ENCODE measurements at regions not wholly inside any gene's neighbourhood (a gene's known extent, or its start where the extent isn't known, plus 50 kb on each side); places are given as distances from the start of the nearest gene placed in this dataset.

DNA sequence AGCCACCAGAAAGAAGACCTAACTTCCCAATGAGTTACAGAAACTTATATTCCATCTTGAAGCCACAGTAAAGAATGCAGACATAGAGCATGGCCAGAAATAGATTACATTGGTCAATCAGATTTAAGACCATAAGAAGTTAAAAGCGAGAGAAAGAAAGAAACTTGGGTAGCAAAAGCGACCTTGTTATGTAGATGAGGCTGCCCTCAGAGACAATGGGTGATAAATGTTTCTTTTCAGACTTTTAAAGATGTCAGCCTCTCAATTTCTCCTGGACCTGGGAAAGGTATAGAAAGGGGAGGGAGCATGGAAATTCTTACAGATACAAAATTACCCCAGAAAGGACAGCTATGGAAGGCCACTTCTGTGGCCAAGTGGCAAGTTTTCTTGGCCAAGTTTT lies 732.6 kb upstream of the LUZP2 start:
- H3K36me3 ChIP-seq: no peaks in the 10 kb centered on the region
- H3K27me3 ChIP-seq: no peaks in the 10 kb centered on the region
- no peak for TF ChIP-seq POLR2A (IDR thresholded peaks at IDR 0.05)
- TF ChIP-seq, protein P1, sequence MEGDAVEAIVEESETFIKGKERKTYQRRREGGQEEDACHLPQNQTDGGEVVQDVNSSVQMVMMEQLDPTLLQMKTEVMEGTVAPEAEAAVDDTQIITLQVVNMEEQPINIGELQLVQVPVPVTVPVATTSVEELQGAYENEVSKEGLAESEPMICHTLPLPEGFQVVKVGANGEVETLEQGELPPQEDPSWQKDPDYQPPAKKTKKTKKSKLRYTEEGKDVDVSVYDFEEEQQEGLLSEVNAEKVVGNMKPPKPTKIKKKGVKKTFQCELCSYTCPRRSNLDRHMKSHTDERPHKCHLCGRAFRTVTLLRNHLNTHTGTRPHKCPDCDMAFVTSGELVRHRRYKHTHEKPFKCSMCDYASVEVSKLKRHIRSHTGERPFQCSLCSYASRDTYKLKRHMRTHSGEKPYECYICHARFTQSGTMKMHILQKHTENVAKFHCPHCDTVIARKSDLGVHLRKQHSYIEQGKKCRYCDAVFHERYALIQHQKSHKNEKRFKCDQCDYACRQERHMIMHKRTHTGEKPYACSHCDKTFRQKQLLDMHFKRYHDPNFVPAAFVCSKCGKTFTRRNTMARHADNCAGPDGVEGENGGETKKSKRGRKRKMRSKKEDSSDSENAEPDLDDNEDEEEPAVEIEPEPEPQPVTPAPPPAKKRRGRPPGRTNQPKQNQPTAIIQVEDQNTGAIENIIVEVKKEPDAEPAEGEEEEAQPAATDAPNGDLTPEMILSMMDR (IDR thresholded peaks at IDR 0.05): no peak
- no peaks in the 10 kb centered on the region for H3K4me1 ChIP-seq
- H3K4me3 ChIP-seq: no peak overlapping the region
- DNase-seq: no peak
- H3K27ac ChIP-seq: no peak overlapping the region
- no peaks in the 10 kb centered on the region for H3K9me3 ChIP-seq

DNA sequence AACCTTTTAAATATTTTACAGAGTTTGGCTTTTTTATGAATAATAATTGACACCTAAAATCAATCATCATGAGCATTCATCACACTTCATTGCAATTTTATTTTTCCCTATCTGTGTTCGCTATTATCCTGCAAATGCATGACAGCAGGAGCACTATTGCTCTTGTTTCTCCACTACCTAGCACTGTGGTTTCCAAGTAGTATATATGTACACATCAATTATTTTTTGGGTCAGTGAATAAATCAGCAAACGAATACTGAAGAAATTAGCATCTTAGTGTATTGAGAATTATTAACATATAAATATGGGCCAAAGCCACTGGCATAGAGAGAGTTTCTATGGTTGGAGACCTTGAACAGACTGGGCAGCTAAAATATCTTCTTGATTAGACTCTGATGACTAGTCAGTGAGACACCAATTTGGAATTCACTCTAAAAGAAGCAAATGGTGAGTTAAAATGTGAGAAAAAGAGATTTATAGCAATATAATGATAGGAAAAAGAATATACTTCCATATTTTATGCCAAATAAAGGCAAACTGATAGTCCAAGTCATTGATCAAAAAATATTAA lies 731.1 kb upstream of the LUZP2 start:
- DNase-seq: no peak

DNA sequence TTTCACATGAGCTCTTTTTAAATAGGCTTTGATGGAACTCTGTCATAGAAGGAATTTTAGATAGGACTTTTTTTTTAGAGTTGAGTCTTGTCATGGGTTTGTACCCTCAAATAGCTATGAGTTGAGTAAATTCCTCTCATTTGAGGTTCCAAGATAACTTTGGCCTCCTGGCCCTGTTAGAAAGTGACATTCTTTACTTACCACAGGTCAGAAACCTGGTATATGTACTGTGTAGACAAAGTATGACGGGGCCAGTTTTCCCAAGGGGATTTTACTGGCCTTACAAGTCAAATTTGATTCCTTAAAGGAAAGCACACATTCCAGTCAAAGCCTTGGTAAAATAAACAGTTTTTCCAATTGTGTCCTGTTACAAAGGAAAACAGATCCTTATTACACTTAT lies 729.3 kb upstream of the LUZP2 start:
- Histone ChIP-seq H3K27ac (no peak overlapping the region), H3K36me3 (no peaks in the 10 kb centered on the region), H3K9me3 (no peaks in the 10 kb centered on the region), H3K27me3 (no peaks in the 10 kb centered on the region), H3K4me1 (no peaks in the 10 kb centered on the region), H3K4me3 (no peak overlapping the region)
- DNase-seq: no peak
- TF ChIP-seq POLR2A (IDR thresholded peaks at IDR 0.05): no peak
- TF ChIP-seq, protein P1 (IDR thresholded peaks at IDR 0.05): no peak

More for the DNA sequence above, 731.1 kb upstream of the LUZP2 start:
- Histone ChIP-seq H3K4me1 (no peaks in the 10 kb centered on the region), H3K4me3 (no peak overlapping the region), H3K27me3 (no peaks in the 10 kb centered on the region), H3K36me3 (no peaks in the 10 kb centered on the region), H3K9me3 (no peaks in the 10 kb centered on the region), H3K27ac (no peak overlapping the region)
- no peak for TF ChIP-seq POLR2A (IDR thresholded peaks at IDR 0.05)
- TF ChIP-seq, protein P1 (IDR thresholded peaks at IDR 0.05): no peak

DNA sequence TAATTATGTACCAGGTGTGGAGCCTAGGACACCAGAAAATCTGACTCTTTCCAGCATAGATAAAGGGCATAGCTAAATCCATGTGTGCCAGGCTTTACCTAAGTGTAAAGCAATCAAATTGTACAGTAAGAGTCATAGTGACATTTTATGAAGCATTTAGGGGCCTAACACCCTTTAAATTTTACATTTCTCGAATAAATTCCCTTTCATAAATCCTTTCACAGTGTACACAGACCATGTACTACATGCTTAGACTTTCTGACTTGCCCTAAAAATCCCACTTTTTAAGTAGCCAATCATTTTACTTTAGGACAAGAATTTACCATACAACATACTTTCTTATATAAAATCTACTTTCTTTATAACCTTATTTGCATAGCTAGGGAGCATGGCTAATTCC lies 727.6 kb upstream of the LUZP2 start:
- no peak overlapping the region for H3K27ac ChIP-seq
- H3K4me1 ChIP-seq: no peaks in the 10 kb centered on the region
- no peak for DNase-seq
- H3K9me3 ChIP-seq: no peaks in the 10 kb centered on the region
- no peaks in the 10 kb centered on the region for H3K36me3 ChIP-seq
- no peak overlapping the region for H3K4me3 ChIP-seq
- no peaks in the 10 kb centered on the region for H3K27me3 ChIP-seq
- TF ChIP-seq POLR2A (IDR thresholded peaks at IDR 0.05): no peak
- TF ChIP-seq, protein P1 (IDR thresholded peaks at IDR 0.05): no peak

DNA sequence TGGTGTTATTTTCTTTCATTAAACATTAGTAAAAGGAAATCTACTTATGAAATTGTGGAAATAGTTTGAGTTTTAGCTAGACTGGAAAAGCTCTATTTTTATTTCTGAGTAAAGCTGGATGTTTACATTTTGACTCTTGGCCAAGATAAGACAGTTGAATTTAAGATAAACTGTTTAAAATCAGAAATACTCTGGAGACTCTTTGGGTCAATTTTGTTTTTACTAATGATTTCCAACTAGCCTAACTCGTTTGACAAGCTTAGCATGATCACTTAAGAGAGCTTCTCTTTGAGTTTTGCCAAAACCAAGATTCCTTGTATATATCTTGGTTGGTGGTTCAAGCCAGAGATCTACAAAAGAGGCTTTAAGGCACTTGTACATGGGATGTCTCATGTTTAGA lies 724.8 kb upstream of the LUZP2 start:
- H3K9me3 ChIP-seq: no peaks in the 10 kb centered on the region
- H3K4me3 ChIP-seq: no peak overlapping the region
- H3K27me3 ChIP-seq: no peaks in the 10 kb centered on the region
- TF ChIP-seq, protein P1 (IDR thresholded peaks at IDR 0.05): no peak
- TF ChIP-seq POLR2A (IDR thresholded peaks at IDR 0.05): no peak
- no peak for DNase-seq
- H3K27ac ChIP-seq: no peak overlapping the region
- no peaks in the 10 kb centered on the region for H3K36me3 ChIP-seq
- no peaks in the 10 kb centered on the region for H3K4me1 ChIP-seq

DNA sequence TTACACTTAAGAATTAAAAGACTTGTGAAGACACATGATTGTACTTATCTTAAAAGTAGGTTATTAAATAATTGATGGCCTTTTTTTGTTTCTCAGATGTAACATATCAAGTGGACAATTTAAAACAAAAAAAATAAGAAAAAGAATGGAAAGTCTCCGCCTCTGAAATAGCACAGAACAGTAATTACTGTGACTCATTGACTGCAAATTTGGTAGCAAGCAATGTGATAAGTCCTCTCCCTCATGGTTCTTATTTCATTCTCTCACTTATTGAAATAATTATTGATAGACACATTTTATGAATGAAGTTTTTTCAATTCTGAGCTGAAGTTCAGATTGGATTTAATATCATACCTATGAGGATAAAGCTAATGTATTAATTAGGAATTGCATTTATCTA lies 717.9 kb upstream of the LUZP2 start:
- H3K36me3 ChIP-seq: no peaks in the 10 kb centered on the region
- no peaks in the 10 kb centered on the region for H3K27me3 ChIP-seq
- TF ChIP-seq POLR2A (IDR thresholded peaks at IDR 0.05): no peak
- TF ChIP-seq, protein P1 (IDR thresholded peaks at IDR 0.05): no peak
- no peak overlapping the region for H3K27ac ChIP-seq
- H3K9me3 ChIP-seq: no peaks in the 10 kb centered on the region
- H3K4me3 ChIP-seq: no peak overlapping the region
- no peak for DNase-seq
- no peaks in the 10 kb centered on the region for H3K4me1 ChIP-seq
